H1 (cell line): ENCODE measurements at regions not wholly inside any gene's neighbourhood (a gene's known extent, or its start where the extent isn't known, plus 50 kb on each side); places are given as distances from the start of the nearest gene placed in this dataset.

Experiments used
- BCL11A ChIP-seq, 2 experiments: IDR thresholded peaks; one replicate each; pipeline ENCODE4 v1.6.1; 2011; ENCODE audit warnings: low read depth in 2 of 2, low read length in 2 of 2, mild to moderate bottlenecking in 2 of 2
- BRCA1 ChIP-seq: IDR thresholded peaks from 2 replicates; pipeline ENCODE4 v1.6.1; 2012; ENCODE audit warnings: low read depth, low read length, improper control_type of control experiment
- CEBPB ChIP-seq: IDR thresholded peaks from 2 replicates; pipeline ENCODE4 v1.6.1; 2012; ENCODE audit warnings: low read depth, low read length
- CHD2 ChIP-seq: IDR thresholded peaks from 2 replicates; pipeline ENCODE4 v1.6.1; 2012; ENCODE audit warnings: low read length, improper control_type of control experiment
- PHF8 ChIP-seq: fragments of 200-600 bp; sonication (generic); conservative IDR thresholded peaks from 2 replicates; pipeline ENCODE4 v1.7.1; 2012; ENCODE audit warnings: low read depth, mild to moderate bottlenecking, inconsistent platforms, low read length, moderate library complexity
- POLR2A ChIP-seq, 2 experiments: IDR thresholded peaks; 1 replicate in 1 of 2; 2 replicates in 1 of 2; pipeline ENCODE4 v1.6.1; 2011; ENCODE audit warnings: low read depth in 2 of 2, low read length in 2 of 2, mild to moderate bottlenecking in 2 of 2; ENCODE audit errors: control extremely low read depth in 1 of 2
- POLR2AphosphoS5 ChIP-seq: IDR thresholded peaks from 2 replicates; pipeline ENCODE4 v1.6.1; 2011; ENCODE audit warnings: low read depth, low read length
- RFX5 ChIP-seq: IDR thresholded peaks from 2 replicates; pipeline ENCODE4 v1.6.1; 2011; ENCODE audit warnings: low read depth, low read length, improper control_type of control experiment, borderline replicate concordance
- SP1 ChIP-seq: IDR thresholded peaks from 2 replicates; pipeline ENCODE4 v1.6.1; 2011; ENCODE audit warnings: low read depth, low read length
- TAF1 ChIP-seq: IDR thresholded peaks from 2 replicates; pipeline ENCODE4 v1.6.1; 2011; ENCODE audit warnings: mild to moderate bottlenecking, low read depth, low read length
- TAF7 ChIP-seq: optimal IDR thresholded peaks from 2 replicates; pipeline ENCODE3; 2011; ENCODE audit warnings: low read depth, mild to moderate bottlenecking, inconsistent platforms, low read length, moderate library complexity, borderline replicate concordance
- TCF12 ChIP-seq: IDR thresholded peaks from 2 replicates; pipeline ENCODE4 v1.6.1; 2011; ENCODE audit warnings: low read depth, mild to moderate bottlenecking, low read length
- ZNF274 ChIP-seq: IDR thresholded peaks from 2 replicates; pipeline ENCODE4 v1.7.0; 2012; ENCODE audit warnings: low read length, borderline replicate concordance; ENCODE audit errors: extremely low read depth
- TF ChIP-seq, protein P1 (sequence below), 3 experiments: IDR thresholded peaks; 1 replicate in 2 of 3; 2 replicates in 1 of 3; pipeline versions ENCODE4 v1.5.1 to v1.6.1; 2011; ENCODE audit warnings: low read length in 3 of 3, mild to moderate bottlenecking in 3 of 3, inconsistent platforms in 2 of 3, low read depth in 1 of 3, moderate library complexity in 1 of 3; ENCODE audit not compliant: insufficient read depth in 1 of 3; ENCODE audit errors: control extremely low read depth in 1 of 3

DNA sequence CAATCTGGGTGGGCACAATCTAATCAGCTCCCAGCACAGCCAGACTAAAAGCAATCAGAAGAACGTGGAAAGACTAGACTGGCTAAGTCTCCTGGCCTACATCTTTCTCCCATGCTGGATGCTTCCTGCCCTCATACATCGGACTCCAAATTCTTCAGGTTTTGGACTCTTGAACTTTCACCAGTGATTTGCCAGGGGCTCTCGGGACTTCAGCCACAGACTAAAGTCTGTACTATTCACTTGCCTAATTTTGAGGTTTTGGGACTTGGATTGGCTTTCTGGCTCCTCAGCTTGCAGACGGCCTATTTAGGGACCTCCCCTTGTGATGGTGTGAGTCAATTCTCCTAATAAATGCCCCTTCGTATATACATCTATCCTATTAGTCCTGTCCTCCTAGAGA is 66.6 kb upstream of the SOX21 start:
- TF ChIP-seq, protein P1, sequence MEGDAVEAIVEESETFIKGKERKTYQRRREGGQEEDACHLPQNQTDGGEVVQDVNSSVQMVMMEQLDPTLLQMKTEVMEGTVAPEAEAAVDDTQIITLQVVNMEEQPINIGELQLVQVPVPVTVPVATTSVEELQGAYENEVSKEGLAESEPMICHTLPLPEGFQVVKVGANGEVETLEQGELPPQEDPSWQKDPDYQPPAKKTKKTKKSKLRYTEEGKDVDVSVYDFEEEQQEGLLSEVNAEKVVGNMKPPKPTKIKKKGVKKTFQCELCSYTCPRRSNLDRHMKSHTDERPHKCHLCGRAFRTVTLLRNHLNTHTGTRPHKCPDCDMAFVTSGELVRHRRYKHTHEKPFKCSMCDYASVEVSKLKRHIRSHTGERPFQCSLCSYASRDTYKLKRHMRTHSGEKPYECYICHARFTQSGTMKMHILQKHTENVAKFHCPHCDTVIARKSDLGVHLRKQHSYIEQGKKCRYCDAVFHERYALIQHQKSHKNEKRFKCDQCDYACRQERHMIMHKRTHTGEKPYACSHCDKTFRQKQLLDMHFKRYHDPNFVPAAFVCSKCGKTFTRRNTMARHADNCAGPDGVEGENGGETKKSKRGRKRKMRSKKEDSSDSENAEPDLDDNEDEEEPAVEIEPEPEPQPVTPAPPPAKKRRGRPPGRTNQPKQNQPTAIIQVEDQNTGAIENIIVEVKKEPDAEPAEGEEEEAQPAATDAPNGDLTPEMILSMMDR (IDR thresholded peaks at IDR 0.05; ENCODE audit: control extremely low read depth in 1 of 3, insufficient read depth in 1 of 3, low read depth in 1 of 3, low read length in 3 of 3) = no peak
- TF ChIP-seq TAF1 (no peak), TAF7 (no peak), BCL11A (IDR thresholded peaks at IDR 0.05; ENCODE audit: low read depth in 2 of 2, low read length in 2 of 2) (no peak), POLR2AphosphoS5 (no peak), BRCA1 (no peak), ZNF274 (no peak), TCF12 (no peak), CEBPB (no peak), RFX5 (no peak), PHF8 (no peak), CHD2 (no peak), SP1 (no peak), POLR2A (IDR thresholded peaks at IDR 0.05; ENCODE audit: control extremely low read depth in 1 of 2, low read depth in 2 of 2, low read length in 2 of 2) (no peak)
